Breast epithelium (tissue), 3 donors: ENCODE measurements at regions not wholly inside any gene's neighbourhood (a gene's known extent, or its start where the extent isn't known, plus 50 kb on each side); places are given as distances from the start of the nearest gene placed in this dataset.
"Not testable (repeated sequence)": the region's sequence is repeated elsewhere in the genome, so short reads cannot be mapped to it uniquely, and the experiment has no call there.

Source experiments
- CTCF ChIP-seq, 3 donors: fragments of 450-650 bp; IDR thresholded peaks; one replicate each; pipeline ENCODE4 v1.5.1; 2016 to 2017; ENCODE audit warnings: antibody characterized with exemption in 3 of 3, mild to moderate bottlenecking in 3 of 3, moderate library complexity in 3 of 3
- POLR2A ChIP-seq: fragments of 450-650 bp; IDR thresholded peaks from one replicate; pipeline ENCODE4 v1.6.1; 2016; ENCODE audit warnings: antibody characterized with exemption, mild to moderate bottlenecking, moderate library complexity
- POLR2AphosphoS5 ChIP-seq, 3 donors: sonication (generic); formaldehyde crosslinking; IDR thresholded peaks; one replicate each; pipeline ENCODE4 v1.6.1; 2017; ENCODE audit warnings: antibody characterized with exemption in 3 of 3

GRCh38 chr16:16507041-16507440, 128.1 kb downstream of the NPIPA7 start:
- not testable (repeated sequence) for TF ChIP-seq CTCF (IDR thresholded peaks at IDR 0.05); POLR2A; POLR2AphosphoS5 (IDR thresholded peaks at IDR 0.05)
